Activated naive CD4-positive, alpha-beta T cell treated with anti-CD3 and anti-CD28 coated beads, Interleukin-2, amount 50 U/mL, for 16 hours (primary cell): ENCODE measurements at regions not wholly inside any gene's neighbourhood (a gene's known extent, or its start where the extent isn't known, plus 50 kb on each side); places are given as distances from the start of the nearest gene placed in this dataset.
"Not testable (repeated sequence)": the region's sequence is repeated elsewhere in the genome, so short reads cannot be mapped to it uniquely, and the experiment has no call there.

Experiments
- DNase-seq: peaks from one replicate; pipeline ENCODE4 v3.0.0-alpha.2; 2020

- DNase-seq, result not testable (repeated sequence)
Measured at GRCh38 chr20:29566901-29567635, 1690.4 kb upstream of the DEFB115 start.

GRCh38 chr20:29567671-29568070 lies 1689.8 kb upstream of the DEFB115 start:
- DNase-seq, result not testable (repeated sequence)

GRCh38 chr20:29570126-29570525 lies 1687.3 kb upstream of the DEFB115 start:
- DNase-seq, result not testable (repeated sequence)

- DNase-seq, result not testable (repeated sequence)
Measured at GRCh38 chr20:29589530-29589929, 1667.9 kb upstream of the DEFB115 start.

- not testable (repeated sequence) for DNase-seq
Measured at GRCh38 chr20:29604163-29604562, 1653.3 kb upstream of the DEFB115 start.

GRCh38 chr20:29606171-29606570 lies 1651.3 kb upstream of the DEFB115 start:
- not testable (repeated sequence) for DNase-seq

GRCh38 chr20:29629395-29629794 lies 1628.1 kb upstream of the DEFB115 start:
- DNase-seq, result not testable (repeated sequence)
